HG03571 (cell line): ENCODE measurements at regions not wholly inside any gene's neighbourhood (a gene's known extent, or its start where the extent isn't known, plus 50 kb on each side); places are given as distances from the start of the nearest gene placed in this dataset.

Experiments used
- ATAC-seq: cut with Tn5 transposase; IDR thresholded peaks from one replicate; pipeline ENCODE4 v1.9.1; 2021; ENCODE audit not compliant: unreplicated experiment

GRCh38 chr2:39513641-39514094, 76.6 kb upstream of the MAP4K3 start:
- peak; percentile 86 for ATAC-seq

GRCh38 chr2:39514825-39515224, 77.7 kb upstream of the MAP4K3 start:
- ATAC-seq = no peak

GRCh38 chr2:39515273-39515896, 78.3 kb upstream of the MAP4K3 start:
- no peak for ATAC-seq

GRCh38 chr2:39515897-39516346, 78.8 kb upstream of the MAP4K3 start:
- no peak for ATAC-seq

GRCh38 chr2:39516347-39517101, 79.4 kb upstream of the MAP4K3 start:
- no peak for ATAC-seq

GRCh38 chr2:39517102-39517436, 80.0 kb upstream of the MAP4K3 start:
- no peak for ATAC-seq

GRCh38 chr2:39517622-39518021, 80.5 kb upstream of the MAP4K3 start:
- no peak for ATAC-seq

GRCh38 chr2:39519886-39520285, 82.8 kb upstream of the MAP4K3 start:
- ATAC-seq = no peak

- no peak for ATAC-seq
Observed at GRCh38 chr2:39521876-39522517, 84.9 kb upstream of the MAP4K3 start.

- no peak for ATAC-seq
Observed at GRCh38 chr2:39522518-39522877, 85.4 kb upstream of the MAP4K3 start.

- ATAC-seq = no peak
Observed at GRCh38 chr2:39523308-39524044, 86.4 kb upstream of the MAP4K3 start.

- ATAC-seq = no peak
Observed at GRCh38 chr2:39524061-39524460, 87.0 kb upstream of the MAP4K3 start.

GRCh38 chr2:39524756-39525635, 87.9 kb upstream of the MAP4K3 start:
- no peak for ATAC-seq

GRCh38 chr2:39525636-39526412, 88.7 kb upstream of the MAP4K3 start:
- ATAC-seq = no peak

GRCh38 chr2:39528701-39529100, 91.6 kb upstream of the MAP4K3 start:
- no peak for ATAC-seq

GRCh38 chr2:39529836-39530235, 92.8 kb upstream of the MAP4K3 start:
- ATAC-seq = no peak

- ATAC-seq = no peak
Observed at GRCh38 chr2:39530411-39530866, 93.4 kb upstream of the MAP4K3 start.

- no peak for ATAC-seq
Observed at GRCh38 chr2:39531220-39531777, 94.2 kb upstream of the MAP4K3 start.

GRCh38 chr2:39532933-39533332, 95.8 kb upstream of the MAP4K3 start:
- ATAC-seq = no peak
